HG03066 (cell line): ENCODE measurements at regions not wholly inside any gene's neighbourhood (a gene's known extent, or its start where the extent isn't known, plus 50 kb on each side); places are given as distances from the start of the nearest gene placed in this dataset.

Source experiments
- ATAC-seq: cut with Tn5 transposase; IDR thresholded peaks from one replicate; pipeline ENCODE4 v1.9.1; 2021; ENCODE audit warnings: low read depth; ENCODE audit not compliant: unreplicated experiment

DNA sequence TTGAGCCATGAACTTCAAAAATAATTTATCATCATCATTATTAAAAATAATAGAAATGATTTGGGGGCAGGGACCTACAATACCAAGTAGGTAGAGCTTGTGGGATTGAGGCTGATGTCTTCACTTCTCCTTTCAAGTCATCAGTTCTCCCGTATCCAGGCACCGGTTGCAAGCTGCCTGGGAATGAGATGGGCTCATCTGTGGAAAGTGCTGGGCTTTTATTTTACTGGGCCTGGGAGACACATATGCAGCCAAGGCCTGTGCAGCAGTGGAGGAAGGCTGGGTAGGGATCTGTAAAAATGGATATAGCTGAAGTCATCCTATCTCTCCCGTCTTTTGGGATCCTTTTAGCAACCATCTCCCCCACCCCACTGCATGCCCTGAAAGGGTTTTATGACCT is 284.1 kb upstream of the CLINT1 start:
- ATAC-seq, result no peak

DNA sequence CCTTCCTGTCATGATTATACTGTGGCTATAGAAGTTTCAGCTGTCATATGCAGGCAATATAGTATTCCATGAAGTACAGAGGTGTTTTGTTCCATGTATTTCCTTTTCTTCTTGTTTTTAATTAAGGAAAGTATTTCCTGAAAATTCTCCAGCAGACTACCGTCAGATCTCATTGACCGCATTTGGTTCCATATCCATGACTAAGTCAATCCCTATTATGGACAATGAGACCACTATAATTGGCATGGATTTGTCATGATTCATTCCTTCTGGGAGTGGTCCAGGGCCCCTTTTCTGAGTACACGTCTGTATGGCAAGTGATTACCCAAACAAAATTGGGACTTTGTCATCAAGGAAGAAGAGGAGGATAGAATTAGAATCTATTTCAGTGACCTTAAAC is 283.2 kb upstream of the CLINT1 start:
- no peak for ATAC-seq

DNA sequence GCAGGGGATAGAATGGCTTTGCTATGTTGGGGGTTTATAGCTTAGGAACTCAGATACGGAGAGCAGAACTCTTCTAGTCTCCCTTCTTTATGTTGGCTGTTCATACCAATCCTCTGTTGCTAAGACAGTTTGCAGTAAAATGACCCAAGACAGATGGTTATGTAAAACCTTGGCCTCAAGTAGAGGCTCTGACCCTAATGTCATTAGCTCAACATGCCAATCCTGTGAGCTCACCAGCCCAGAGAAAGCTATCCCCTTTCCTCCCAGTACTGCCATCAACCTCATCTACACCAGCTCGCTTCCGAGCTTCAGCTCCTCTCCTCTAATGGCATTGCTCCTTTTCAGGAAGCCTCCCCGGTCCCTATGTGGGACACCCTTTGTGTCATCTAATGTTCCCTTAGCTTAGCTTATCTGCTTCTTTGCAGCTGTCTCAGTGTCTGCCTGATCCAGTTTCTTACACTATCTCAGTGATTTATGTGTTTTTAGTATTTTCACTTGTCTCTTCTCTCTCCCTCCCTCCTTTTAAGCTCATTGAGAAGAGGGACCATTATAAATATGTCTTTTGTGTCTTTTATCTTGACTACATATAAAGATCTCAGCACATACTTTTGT is 281.3 kb upstream of the CLINT1 start:
- ATAC-seq, result no peak

DNA sequence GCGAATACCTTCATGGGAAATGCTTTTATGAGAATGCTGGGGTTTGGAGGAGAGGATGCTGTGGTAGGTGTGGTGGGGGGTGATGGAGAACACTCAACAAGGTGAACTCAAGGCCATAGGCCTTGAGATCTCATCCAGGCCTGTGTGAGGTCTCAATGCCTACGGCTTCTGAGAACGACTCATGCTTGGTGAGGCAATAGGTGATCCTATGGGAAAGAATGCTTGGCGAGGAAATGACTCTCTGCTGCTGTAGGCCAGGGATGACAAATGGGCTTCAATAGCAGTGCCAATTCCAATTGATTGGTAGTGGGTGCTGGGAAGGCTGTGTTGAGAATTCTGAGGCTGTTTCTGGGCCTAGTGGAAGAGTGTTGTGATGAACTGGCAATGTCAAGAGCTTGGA is 280.2 kb upstream of the CLINT1 start:
- ATAC-seq, result no peak

DNA sequence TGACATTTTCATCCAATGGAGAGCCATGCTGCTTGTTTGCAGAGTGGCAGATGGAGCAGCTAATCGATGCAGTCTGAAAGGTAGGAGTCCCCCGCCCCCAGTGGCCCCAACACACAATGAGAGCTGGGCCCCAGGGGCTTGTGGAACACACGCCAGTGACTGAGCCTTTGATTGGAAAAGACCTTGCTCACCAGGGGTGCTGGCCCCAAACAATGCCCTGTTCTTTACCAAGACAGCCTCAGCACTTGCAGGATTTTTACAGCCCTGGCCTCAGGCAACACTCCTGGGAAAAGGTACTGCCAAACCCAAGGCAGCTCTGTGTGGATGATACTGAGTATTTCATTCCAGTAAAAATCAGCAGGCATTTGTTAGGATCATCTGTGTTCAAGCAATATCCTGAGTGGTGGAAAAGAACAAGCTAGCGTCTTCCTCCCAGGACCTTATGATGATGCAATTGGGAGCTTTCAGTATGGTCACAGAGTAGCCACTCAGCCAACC is 276.8 kb upstream of the CLINT1 start:
- no peak for ATAC-seq

DNA sequence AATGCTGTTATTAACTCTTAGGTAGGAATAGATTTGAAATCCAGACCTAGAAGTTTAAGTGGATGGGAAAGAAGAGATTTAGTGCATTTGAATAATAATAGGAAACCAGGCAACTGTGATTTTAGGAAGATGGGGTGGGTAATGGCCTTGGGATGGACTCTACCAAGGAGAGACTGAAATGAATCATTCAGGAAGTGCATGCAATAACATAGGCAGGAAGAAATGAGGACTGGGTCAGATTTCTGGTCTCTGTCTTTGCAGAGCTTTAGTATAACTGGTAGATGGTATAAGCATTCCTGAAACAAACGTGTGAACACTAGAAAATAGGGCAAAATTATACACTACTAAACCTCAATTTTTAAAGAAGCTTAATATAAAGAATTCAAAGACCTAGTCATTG is 274.4 kb upstream of the CLINT1 start:
- no peak for ATAC-seq

DNA sequence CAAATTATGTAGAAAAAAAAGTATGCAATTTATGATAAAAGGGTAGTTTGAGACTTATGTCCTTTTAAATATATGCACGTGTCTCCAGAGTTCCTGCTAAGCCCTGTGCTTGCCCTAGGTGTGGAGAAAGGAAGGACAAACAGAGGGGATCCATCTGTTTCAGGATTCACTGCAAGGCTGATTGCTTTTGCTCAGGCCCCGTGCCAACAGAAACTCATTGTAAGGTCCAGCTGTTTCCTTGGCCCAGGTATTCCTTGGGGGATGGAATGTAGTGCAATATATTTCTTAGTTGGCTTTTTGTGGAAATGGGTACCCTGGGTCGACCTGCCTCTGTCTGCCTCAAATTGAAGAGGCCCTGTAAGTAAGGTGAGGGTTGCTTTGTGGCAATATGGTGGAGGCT is 268.6 kb upstream of the CLINT1 start:
- ATAC-seq, result no peak

DNA sequence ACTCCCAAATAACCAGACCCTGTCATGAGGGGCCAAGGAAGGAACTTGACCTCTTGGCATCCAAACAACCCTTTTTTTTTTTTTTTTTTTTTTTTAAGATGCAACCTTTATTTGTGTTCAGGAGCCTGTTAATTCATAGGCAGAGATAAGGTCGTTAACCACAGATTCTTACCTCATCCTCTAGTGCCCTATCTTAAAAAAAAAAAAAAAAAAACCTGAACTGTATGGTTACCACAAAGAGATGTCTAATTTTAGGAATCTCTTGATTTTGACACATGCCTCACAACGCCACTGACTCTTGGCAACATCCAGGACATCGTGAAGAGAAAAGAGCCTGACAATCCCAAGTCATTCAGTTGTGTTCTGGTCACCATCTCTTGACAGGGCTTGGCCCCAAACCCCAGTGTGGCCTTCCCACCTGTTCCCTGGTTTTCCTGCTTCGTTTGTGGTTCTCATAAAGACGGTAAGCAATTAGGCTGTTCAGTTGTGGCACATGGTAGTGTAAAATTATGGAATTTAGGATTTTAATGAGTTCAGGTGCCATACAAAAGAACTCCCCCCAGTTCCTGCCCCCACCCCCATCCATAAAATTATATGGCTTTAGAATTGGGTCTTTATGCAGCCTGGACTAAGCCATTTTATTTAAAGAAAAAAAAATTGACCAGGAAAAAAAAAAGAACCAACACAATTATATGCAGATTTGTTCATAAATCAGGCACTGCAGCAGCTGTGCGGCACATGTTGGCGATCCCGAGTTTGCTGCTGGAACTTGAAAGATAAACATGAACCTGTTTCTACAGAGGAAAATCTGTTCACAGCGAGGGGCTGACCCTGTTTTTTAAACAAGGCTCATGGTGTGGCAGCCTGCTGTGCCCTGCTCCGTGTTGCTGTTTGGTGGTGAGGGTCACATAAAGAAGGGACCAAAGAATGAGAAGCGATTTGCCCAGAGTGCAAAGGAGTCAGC is 267.8 kb upstream of the CLINT1 start:
- no peak for ATAC-seq

DNA sequence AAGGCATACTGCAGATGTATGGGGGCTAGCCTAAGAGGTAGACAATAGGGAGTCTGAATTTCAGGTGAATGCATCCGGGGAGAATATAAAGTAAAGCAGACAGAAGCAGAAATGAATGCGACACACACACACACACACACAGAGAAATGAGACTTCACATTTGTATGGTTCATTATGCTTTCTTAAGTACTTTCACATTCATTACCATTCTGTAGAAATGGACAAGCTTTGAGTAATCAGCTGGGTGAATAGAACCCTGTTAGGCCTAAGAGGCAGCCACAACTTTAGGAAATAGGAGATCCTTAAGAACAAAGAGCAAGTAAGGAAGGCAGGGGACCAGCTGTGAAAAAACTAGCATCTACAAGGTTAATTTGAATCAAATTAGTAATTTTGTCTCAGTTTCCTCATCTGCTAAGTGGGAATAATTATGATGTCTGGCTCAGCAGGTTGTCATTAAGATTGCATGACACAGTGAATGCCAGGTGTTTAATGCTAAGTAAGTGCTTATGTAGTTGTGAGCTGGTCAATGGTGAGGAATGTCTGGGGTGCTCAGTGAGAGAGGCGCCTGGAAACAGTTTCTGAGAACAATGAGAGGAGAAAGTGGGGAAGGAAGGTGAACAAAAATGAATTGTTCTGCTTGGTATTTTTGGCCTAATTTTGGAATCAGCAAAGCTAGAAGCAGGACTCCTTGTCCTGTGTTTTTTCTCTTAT is 265.8 kb upstream of the CLINT1 start:
- ATAC-seq, result no peak

DNA sequence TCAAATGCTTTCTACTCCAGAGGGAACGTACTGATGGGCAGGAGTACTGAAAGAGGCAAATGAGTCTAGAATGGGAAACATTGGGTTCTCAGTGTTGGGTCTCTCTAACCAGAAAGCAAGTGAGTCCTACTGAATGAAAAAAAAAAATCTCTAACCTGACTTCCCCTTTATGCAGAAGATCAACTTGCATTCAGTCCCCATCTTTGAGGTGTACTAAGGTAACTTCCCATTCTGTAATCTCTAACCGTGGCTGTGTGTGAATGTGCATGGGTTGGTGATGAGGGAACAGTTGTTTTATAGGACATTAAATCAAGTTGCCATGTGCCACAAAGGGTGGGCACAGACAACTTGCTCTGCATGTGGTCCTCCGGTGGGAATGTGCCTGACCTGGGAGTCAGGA is 264.6 kb upstream of the CLINT1 start:
- ATAC-seq, result no peak

DNA sequence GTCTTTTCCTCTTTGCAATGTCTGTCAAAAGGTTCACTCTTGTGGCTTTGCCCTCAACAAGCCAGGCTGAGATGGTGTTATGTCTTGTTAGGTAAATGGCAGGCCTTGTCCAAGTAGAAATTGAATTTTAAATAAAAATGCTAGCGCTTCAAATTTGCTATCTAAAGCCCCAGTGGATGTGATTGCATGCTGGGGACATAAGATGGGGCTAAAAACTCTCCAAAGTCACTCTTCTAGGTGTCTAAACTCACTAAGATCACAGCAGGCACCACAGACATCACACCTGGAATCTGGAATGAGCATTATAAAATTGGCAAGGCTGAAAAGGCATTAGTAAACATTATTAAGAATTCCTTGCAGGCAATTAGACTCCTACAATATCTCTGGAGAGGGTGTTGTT is 262.7 kb upstream of the CLINT1 start:
- ATAC-seq, result no peak

DNA sequence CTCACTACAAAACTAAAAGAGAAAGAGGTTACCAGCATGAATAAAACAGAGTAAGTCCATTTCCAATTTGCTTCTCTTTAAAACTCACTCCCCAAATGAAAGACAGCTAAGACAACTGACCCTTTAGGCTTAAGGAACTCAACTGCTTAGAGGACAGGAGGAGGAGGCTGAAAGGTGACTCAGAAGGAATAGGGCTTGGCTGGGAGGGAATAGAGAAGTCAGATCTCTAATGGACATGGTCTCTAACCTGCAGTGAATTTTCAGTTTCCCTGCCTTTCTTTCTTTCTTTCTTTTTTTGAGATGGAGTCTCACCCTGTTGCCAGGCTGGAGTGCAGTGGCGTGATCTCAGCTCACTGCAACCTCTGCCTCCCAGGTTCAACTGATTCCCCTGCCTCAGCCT is 261.8 kb upstream of the CLINT1 start:
- no peak for ATAC-seq

DNA sequence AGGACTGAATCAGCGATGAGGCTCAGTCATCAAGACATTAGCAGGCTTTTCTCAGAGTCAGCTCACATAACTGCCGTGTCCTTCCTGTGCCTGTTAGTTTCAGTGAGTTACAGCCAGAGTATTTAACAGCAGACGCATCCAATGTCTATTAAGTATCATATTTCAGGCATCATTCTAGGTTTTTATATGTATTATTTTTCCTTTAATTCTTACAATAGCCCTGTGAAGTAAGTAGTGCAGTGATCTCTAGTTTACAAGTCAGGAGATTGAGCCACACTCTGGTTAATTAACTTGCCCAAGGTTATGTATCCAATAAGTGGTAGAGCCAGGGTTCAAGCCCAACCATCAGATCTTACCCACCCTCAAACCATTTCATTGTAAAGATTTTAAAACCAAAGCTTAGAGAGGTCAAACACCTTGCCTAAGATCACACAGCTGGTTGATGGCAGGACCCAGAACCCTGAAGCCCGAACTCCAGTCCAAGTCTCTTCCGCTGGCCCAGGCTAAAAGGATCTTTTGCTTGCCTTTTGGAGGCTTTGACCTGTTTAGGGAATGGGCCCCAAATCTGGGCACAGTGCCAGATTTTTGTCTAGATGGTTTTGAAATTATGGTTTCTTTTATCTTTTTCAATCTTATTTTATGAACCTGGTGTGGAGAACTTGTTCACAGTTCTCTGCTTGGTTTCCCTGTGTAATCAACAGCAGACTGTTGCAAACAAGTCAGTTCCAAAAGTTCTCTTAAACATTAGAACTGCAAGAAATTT is 261.2 kb upstream of the CLINT1 start:
- no peak for ATAC-seq

DNA sequence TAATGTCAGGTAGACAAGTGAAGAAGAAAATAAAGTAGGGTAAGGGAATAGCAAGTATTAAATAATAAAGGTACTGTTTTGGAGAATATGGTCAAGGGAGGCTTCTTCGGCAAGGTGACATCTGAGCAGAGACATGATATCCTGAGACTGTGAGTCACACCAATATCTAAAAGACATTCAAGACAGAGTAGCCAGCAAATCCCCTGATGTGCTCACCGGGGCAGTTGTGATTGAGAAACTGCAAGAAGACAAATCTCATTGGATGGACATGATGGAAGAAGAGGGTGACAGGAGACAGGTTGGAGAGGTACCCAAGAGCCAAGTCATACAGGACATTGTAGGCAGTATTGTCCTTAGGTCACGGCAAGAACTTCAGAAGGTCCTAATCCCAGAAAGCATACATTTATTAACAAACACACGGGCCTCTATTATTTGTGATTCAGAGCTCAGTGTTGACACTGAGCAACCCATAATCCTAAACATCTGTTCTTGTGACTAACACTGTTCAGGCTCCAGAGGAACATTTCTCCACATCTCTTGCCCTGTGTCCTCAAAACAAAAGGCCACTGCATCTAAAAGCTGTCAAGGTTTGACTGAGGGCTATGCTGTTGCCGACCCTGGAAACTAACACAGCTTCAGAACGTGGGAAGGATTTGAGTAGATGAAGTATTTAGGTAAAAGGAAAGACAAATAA is 258.7 kb upstream of the CLINT1 start:
- no peak for ATAC-seq

DNA sequence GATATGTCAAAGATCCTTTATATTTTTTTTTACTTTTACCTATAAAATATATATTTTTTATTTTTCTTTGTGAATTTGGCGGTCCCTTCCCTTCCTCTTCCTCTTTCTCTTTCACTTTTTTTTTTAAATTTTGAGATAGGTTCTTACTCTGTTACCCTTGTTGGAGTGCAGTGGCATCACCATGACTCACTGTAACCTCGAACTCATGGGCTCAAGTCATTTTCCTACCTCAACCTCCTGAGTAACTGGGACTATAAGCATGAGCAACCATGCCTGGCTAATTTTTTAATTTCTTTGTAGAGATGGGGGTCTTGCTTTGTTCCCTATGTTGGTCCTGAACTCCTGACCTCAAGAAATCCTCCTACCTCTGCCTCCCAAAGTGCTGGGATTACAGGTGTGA is 258.0 kb upstream of the CLINT1 start:
- ATAC-seq, result no peak

DNA sequence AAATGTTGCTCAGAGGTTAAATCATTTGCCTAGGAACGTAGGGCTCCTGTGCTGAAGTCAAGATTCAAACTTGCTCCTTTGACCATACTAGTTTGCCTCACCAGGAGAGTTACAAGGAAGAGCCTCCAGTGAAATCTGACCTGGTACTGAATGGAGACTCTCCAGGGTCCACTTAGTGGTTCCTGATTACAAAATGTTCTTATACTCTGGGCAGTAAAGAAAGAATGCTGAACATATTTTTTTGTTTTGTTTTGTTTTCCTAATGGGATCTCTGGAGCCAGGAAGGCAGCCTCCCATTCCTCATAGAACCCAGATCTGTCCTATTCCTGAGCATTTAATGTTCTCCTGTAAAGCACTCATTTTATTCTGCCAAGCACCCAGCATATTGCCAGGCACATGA is 256.5 kb upstream of the CLINT1 start:
- no peak for ATAC-seq

DNA sequence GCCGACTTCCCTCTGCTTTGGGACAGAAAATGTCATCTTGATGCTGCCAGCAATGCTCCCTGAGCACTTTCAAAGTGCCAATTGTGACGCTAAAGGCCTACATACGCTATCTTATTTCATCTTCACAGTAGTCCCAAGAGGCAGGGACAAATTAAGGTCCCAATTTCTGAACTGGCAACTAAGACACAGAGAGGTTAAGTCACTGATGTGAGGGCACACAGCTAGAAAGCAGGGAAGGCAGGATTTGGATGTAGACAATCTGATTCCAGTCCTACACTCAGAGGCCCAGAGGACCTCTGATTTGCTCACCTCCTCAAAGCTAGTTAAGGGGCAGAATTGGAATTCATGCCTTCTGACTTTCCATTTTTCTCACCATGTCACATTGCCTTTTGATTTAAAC is 249.2 kb upstream of the CLINT1 start:
- ATAC-seq, result no peak

DNA sequence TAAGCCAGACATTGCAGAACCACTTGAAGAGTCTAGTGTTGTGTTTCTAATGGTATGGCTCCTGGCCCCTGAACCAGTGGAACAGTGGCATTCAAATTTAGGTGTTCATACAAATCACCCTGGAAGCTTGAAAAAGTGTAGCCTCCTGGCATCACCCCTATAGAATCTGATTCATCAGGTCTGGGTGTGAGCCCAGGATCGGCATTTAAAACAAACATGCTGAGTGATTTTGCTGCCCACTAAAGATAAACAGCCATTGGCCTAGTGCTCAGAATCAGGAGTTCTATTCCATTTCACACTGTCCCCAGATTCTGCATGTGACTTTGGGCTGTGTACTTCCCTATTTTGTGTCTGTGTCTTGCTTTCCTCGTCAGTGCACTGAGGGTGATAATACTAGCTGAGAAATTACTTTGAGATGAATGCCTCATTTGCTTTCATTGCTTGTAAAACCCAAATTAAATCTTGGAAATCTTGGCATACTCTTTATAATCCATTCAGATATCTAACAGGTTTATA is 241.5 kb upstream of the CLINT1 start:
- ATAC-seq, result no peak

DNA sequence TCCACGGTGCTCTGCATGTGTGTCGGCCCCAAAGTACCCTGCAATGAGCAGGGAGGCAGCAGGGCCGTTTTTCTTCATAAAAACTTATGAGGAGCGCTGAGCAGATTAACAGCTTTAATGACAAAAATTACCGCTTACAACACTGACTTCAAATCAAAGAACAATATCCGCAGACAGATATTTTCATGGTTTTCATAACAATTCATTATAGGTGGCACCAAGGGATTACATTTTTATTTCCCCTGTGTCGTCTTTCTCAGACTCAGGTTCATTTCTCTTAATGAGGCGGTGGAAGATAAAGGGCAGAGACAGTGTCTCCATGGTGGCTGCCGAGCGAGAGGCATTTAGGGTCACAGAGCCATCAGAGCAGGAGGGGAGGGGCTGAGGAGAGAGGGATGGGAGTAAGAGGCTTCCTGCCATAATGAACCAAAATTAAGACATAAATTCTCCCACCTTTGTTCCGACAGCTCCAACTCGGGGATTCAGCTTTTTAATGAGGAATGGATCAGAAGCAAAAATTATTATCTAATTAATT is 240.7 kb upstream of the CLINT1 start:
- no peak for ATAC-seq

DNA sequence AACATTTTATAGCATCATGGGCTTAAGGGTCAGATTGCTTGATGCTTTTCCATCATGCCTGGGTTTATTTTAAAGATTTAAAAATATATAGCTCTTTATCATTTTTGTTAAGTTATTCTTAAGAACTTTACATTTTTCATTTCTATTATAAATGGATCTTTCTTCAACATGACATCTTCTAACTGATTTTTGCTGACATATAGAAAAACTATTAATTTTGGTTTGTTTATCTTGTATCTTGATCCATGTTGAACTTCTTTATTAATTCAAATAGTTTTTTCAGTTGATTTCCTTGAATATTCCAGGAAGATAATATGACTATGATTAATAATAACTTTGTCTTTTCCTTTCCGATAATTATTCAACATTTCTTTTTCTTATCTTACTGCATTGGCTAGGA is 237.9 kb upstream of the CLINT1 start:
- ATAC-seq, result no peak
